ENCODE measurements at regions not wholly inside any gene's neighbourhood (a gene's known extent, or its start where the extent isn't known, plus 50 kb on each side); places are given as distances from the start of the nearest gene placed in this dataset.

- no peak overlapping the region for H3K27ac ChIP-seq
Measured at GRCh38 chr13:39272994-39273393, 234.7 kb downstream of the NHLRC3 start.

GRCh38 chr13:39273953-39274738, 235.9 kb downstream of the NHLRC3 start:
- intact Hi-C loops (cut with DNase I): loop anchor here (5.0 kb wide), 1 partner anchor 338 kb away; no protein-coding TSS in a partner anchor
- TF ChIP-seq EP300 (IDR thresholded peaks at IDR 0.05) (no peak), CTCF (IDR thresholded peaks at IDR 0.05) (no peak), POLR2A (IDR thresholded peaks at IDR 0.05) (no peak), POLR2AphosphoS5 (IDR thresholded peaks at IDR 0.05) (no peak)
- no peaks in the 10 kb centered on the region for H3K27me3 ChIP-seq
- 10 to 31% methylated on average over 6 of the region's 6 CpGs for WGBS, 2 donors
- H3K27ac ChIP-seq: no peak overlapping the region
- peaks cover 0 to 7% (median 0%) of the 10 kb centered on the region in 4 donors for H3K4me1 ChIP-seq
- no peaks in the 10 kb centered on the region for H3K36me3 ChIP-seq
- DNase-seq: no peak
- no peak overlapping the region for H3K4me3 ChIP-seq
- H3K9me3 ChIP-seq: no peaks in the 10 kb centered on the region

More at GRCh38 chr13:39272994-39273393, 234.7 kb downstream of the NHLRC3 start:
- DNase-seq: no peak
- TF ChIP-seq POLR2AphosphoS5 (IDR thresholded peaks at IDR 0.05) (no peak), POLR2A (IDR thresholded peaks at IDR 0.05) (no peak), EP300 (IDR thresholded peaks at IDR 0.05) (no peak), CTCF (IDR thresholded peaks at IDR 0.05) (no peak)
- Histone ChIP-seq H3K4me3 (no peak overlapping the region), H3K9me3 (no peaks in the 10 kb centered on the region), H3K27me3 (no peaks in the 10 kb centered on the region), H3K36me3 (no peaks in the 10 kb centered on the region), H3K4me1 (peaks cover 0 to 7% (median 0%) of the 10 kb centered on the region in 4 donors)
- intact Hi-C loops (cut with DNase I): loop anchor here (5.0 kb wide), 1 partner anchor 339 kb away; no protein-coding TSS in a partner anchor
- 79 to 86% methylated on average over 1 of the region's 1 CpG for WGBS, 2 donors

GRCh38 chr13:39274739-39275325, 236.6 kb downstream of the NHLRC3 start:
- no peak overlapping the region for H3K4me3 ChIP-seq
- no peak overlapping the region for H3K27ac ChIP-seq
- H3K9me3 ChIP-seq: no peaks in the 10 kb centered on the region
- 83 to 89% methylated on average over 3 of the region's 3 CpGs for WGBS, 2 donors
- no peaks in the 10 kb centered on the region for H3K27me3 ChIP-seq
- intact Hi-C loops (cut with DNase I): loop anchor here (5.0 kb wide), 1 partner anchor 337 kb away; no protein-coding TSS in a partner anchor
- H3K36me3 ChIP-seq: no peaks in the 10 kb centered on the region
- TF ChIP-seq POLR2AphosphoS5 (IDR thresholded peaks at IDR 0.05) (no peak), CTCF (IDR thresholded peaks at IDR 0.05) (no peak), POLR2A (IDR thresholded peaks at IDR 0.05) (no peak), EP300 (IDR thresholded peaks at IDR 0.05) (no peak)
- no peak for DNase-seq
- H3K4me1 ChIP-seq: peaks cover 0 to 7% (median 0%) of the 10 kb centered on the region in 4 donors

GRCh38 chr13:39279077-39279476, 240.8 kb downstream of the NHLRC3 start:
- no peaks in the 10 kb centered on the region for H3K36me3 ChIP-seq
- peaks cover 0 to 7% (median 0%) of the 10 kb centered on the region in 4 donors for H3K4me1 ChIP-seq
- WGBS, 2 donors: 63 to 87% methylated on average over 2 of the region's 2 CpGs
- intact Hi-C loops (cut with DNase I): no loop called here
- H3K9me3 ChIP-seq: no peaks in the 10 kb centered on the region
- DNase-seq: no peak
- no peak overlapping the region for H3K4me3 ChIP-seq
- H3K27me3 ChIP-seq: no peaks in the 10 kb centered on the region
- TF ChIP-seq EP300 (IDR thresholded peaks at IDR 0.05) (no peak), CTCF (IDR thresholded peaks at IDR 0.05) (no peak), POLR2AphosphoS5 (IDR thresholded peaks at IDR 0.05) (no peak), POLR2A (IDR thresholded peaks at IDR 0.05) (no peak)
- H3K27ac ChIP-seq: no peak overlapping the region

Data from sigmoid colon (tissue), 6 donors.